ENCODE measurements at regions not wholly inside any gene's neighbourhood (a gene's known extent, or its start where the extent isn't known, plus 50 kb on each side); places are given as distances from the start of the nearest gene placed in this dataset.

DNA sequence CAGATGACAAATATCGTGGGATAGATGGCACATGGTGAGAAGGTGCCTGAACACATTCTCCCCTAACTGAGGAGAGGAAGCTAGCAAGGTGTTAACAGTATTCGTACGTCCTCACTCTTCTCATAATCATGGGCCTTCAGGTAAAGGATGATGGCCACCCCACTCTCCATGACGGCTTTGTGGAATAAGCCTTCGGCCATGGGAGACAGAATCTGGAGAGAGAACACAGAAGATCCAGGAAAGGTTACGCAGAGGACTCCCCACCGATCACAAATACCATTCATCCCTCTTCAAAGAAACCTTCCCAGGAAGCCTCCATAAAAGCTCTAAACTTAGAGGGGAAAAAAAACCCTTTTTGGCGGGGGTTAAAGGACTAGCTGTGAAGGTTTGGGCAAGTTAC lies 189.9 kb downstream of the BCR start:
- Histone ChIP-seq H3K4me2 (ENCODE audit: insufficient read depth, low read length) (no peak overlapping the region), H3K79me2 (ENCODE audit: insufficient read depth, low read length) (no peaks in the 10 kb centered on the region), H2AFZ (ENCODE audit: low read depth, low read length) (no peak overlapping the region), H3K4me3 (ENCODE audit: low read depth in 1 of 2, low read length in 2 of 2) (no peak overlapping the region), H3K27ac (ENCODE audit: low read length) (no peak overlapping the region), H4K20me1 (ENCODE audit: insufficient read depth, low read length) (no peaks in the 10 kb centered on the region), H3K4me1 (ENCODE audit: insufficient read depth, low read length) (no peaks in the 10 kb centered on the region), H3K36me3 (ENCODE audit: insufficient read depth, low read length) (no peaks in the 10 kb centered on the region), H3K27me3 (ENCODE audit: insufficient read depth, low read length, poor library complexity) (peaks cover 20% of the 10 kb centered on the region), H3K9me3 (ENCODE audit: insufficient read depth, low read length, severe bottlenecking) (no peaks in the 10 kb centered on the region), H3K9ac (ENCODE audit: low read depth, low read length) (no peak overlapping the region)
- TF ChIP-seq, protein P1, sequence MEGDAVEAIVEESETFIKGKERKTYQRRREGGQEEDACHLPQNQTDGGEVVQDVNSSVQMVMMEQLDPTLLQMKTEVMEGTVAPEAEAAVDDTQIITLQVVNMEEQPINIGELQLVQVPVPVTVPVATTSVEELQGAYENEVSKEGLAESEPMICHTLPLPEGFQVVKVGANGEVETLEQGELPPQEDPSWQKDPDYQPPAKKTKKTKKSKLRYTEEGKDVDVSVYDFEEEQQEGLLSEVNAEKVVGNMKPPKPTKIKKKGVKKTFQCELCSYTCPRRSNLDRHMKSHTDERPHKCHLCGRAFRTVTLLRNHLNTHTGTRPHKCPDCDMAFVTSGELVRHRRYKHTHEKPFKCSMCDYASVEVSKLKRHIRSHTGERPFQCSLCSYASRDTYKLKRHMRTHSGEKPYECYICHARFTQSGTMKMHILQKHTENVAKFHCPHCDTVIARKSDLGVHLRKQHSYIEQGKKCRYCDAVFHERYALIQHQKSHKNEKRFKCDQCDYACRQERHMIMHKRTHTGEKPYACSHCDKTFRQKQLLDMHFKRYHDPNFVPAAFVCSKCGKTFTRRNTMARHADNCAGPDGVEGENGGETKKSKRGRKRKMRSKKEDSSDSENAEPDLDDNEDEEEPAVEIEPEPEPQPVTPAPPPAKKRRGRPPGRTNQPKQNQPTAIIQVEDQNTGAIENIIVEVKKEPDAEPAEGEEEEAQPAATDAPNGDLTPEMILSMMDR (IDR thresholded peaks at IDR 0.05; ENCODE audit: borderline replicate concordance, extremely low read depth, low read length, poor library complexity, severe bottlenecking) = no peak
- TF ChIP-seq EZH2 (IDR thresholded peaks at IDR 0.05; ENCODE audit: borderline replicate concordance, low read depth, low read length, severe bottlenecking) = no peak
- no peak for ATAC-seq (ENCODE audit: insufficient read depth, low read depth)
- no peak for DNase-seq

DNA sequence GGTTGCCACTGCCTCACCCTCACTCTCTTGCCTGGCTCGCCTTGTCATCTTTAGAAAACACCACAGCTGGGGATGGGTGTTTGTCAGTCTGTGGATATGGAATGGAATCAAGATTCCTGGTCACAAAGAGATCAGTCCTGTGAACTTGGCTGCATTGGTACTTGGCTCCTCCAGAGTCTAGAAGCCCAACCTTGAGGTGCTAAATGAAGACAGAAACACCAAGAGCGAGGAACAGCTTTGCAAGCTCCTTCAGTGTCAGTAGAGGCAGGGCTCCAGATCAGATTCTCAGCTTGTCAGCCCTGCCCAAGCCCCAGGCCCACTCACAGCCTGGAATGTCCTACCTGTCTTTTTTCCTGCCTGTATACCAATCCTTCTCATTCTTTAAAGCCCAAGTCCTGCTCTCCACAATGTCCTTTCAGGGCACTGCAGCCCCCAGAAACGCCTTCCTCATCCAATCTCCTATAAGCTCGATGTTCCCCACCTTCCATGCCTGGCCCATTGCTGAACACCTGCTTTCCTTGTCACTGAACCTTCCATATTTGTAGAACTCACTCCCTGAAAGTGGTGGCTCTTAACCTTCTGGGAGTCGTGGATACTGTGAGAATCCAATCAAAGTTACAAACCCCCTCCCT lies 188.9 kb downstream of the BCR start:
- H2AFZ ChIP-seq (ENCODE audit: low read depth, low read length) = no peak overlapping the region
- TF ChIP-seq EZH2 (IDR thresholded peaks at IDR 0.05; ENCODE audit: borderline replicate concordance, low read depth, low read length, severe bottlenecking) = no peak
- TF ChIP-seq, protein P1 (IDR thresholded peaks at IDR 0.05; ENCODE audit: borderline replicate concordance, extremely low read depth, low read length, poor library complexity, severe bottlenecking) = no peak
- H3K9ac ChIP-seq (ENCODE audit: low read depth, low read length) = no peak overlapping the region
- no peaks in the 10 kb centered on the region for H4K20me1 ChIP-seq (ENCODE audit: insufficient read depth, low read length)
- no peaks in the 10 kb centered on the region for H3K79me2 ChIP-seq (ENCODE audit: insufficient read depth, low read length)
- H3K27ac ChIP-seq (ENCODE audit: low read length) = no peak overlapping the region
- DNase-seq (no peak), ATAC-seq (ENCODE audit: insufficient read depth, low read depth) (no peak)
- no peak overlapping the region for H3K4me3 ChIP-seq (ENCODE audit: low read depth in 1 of 2, low read length in 2 of 2)
- H3K36me3 ChIP-seq (ENCODE audit: insufficient read depth, low read length) = no peaks in the 10 kb centered on the region
- H3K9me3 ChIP-seq (ENCODE audit: insufficient read depth, low read length, severe bottlenecking) = no peaks in the 10 kb centered on the region
- H3K27me3 ChIP-seq (ENCODE audit: insufficient read depth, low read length, poor library complexity) = peaks cover 24% of the 10 kb centered on the region
- no peak overlapping the region for H3K4me2 ChIP-seq (ENCODE audit: insufficient read depth, low read length)
- H3K4me1 ChIP-seq (ENCODE audit: insufficient read depth, low read length) = no peaks in the 10 kb centered on the region

Data from DND-41 (cell line).